CD4-positive, alpha-beta memory T cell (primary cell): ENCODE measurements at regions not wholly inside any gene's neighbourhood (a gene's known extent, or its start where the extent isn't known, plus 50 kb on each side); places are given as distances from the start of the nearest gene placed in this dataset.

ENCODE experiments used
- CTCF ChIA-PET: fragments of 350-600 bp; sonication (Branson Sonifier 250); formaldehyde crosslinking; loops from one replicate; lab custom pipeline; 2021; ENCODE audit warnings: inconsistent platforms; ENCODE audit not compliant: partially characterized antibody; lab: Charles Lee
- POLR2A ChIA-PET: fragments of 350-600 bp; sonication (Branson Sonifier 250); formaldehyde crosslinking; loops from one replicate; lab custom pipeline; 2021; ENCODE audit not compliant: partially characterized antibody; lab: Charles Lee
- DNase-seq, 5 donors: peaks; one replicate each; pipeline versions ENCODE4 v3.0.0 to v3.0.0-alpha.2; 2020 to 2022; ENCODE audit warnings: mixed read lengths in 1 of 5
- H3K27ac ChIP-seq: one replicate; pipeline ENCODE4 v1.7.0; 2013; ENCODE audit warnings: low read depth, low read length
- H3K27me3 ChIP-seq: 2 replicates; pipeline ENCODE4 v1.7.0; 2013; ENCODE audit warnings: mild to moderate bottlenecking, low read length, moderate library complexity; ENCODE audit not compliant: insufficient read depth
- H3K36me3 ChIP-seq: 2 replicates; pipeline ENCODE4 v1.7.0; 2013; ENCODE audit warnings: mild to moderate bottlenecking, low read length, moderate library complexity; ENCODE audit not compliant: insufficient read depth
- H3K4me1 ChIP-seq: 2 replicates; pipeline ENCODE4 v1.7.0; 2013; ENCODE audit warnings: mild to moderate bottlenecking, low read length, moderate library complexity; ENCODE audit not compliant: insufficient read depth
- H3K4me3 ChIP-seq, 2 donors: one replicate each; pipeline ENCODE4 v1.7.0; 2013; ENCODE audit warnings: low read length in 2 of 2, mild to moderate bottlenecking in 1 of 2
- H3K9me3 ChIP-seq, 2 donors: one replicate each; pipeline ENCODE4 v1.7.0; 2013; ENCODE audit warnings: low read length in 2 of 2, control low read depth in 1 of 2; ENCODE audit not compliant: control insufficient read depth in 1 of 2
- H3K27ac Mint-ChIP-seq, 7 donors: one replicate each; pipeline ENCODE4 v1.8.0; 2020 to 2021; ENCODE audit warnings: mixed read lengths in 7 of 7, mild to moderate bottlenecking in 6 of 7, inconsistent platforms in 3 of 7, moderate library complexity in 3 of 7
- H3K27me3 Mint-ChIP-seq, 2 donors: one replicate each; pipeline ENCODE4 v1.8.0; 2020 to 2021; ENCODE audit warnings: mixed read lengths in 2 of 2
- H3K36me3 Mint-ChIP-seq, 2 donors: one replicate each; pipeline ENCODE4 v1.8.0; 2020 to 2021; ENCODE audit warnings: mixed read lengths in 2 of 2, inconsistent platforms in 1 of 2, mild to moderate bottlenecking in 1 of 2
- H3K4me1 Mint-ChIP-seq, 4 donors: one replicate each; pipeline ENCODE4 v1.8.0; 2020 to 2021; ENCODE audit warnings: mixed read lengths in 4 of 4, mild to moderate bottlenecking in 1 of 4
- H3K4me3 Mint-ChIP-seq, 8 donors: one replicate each; pipeline ENCODE4 v1.8.0; 2020 to 2021; ENCODE audit warnings: mixed read lengths in 8 of 8, mild to moderate bottlenecking in 7 of 8, moderate library complexity in 6 of 8, inconsistent platforms in 3 of 8
- H3K9me3 Mint-ChIP-seq, 8 donors: one replicate each; pipeline ENCODE4 v1.8.0; 2020 to 2021; ENCODE audit warnings: mixed read lengths in 8 of 8, mild to moderate bottlenecking in 5 of 8, inconsistent platforms in 3 of 8, moderate library complexity in 1 of 8
- intact Hi-C: fragments of 100-400 bp; cut with micrococcal nuclease; formaldehyde crosslinking; loops from one replicate; pipeline ENCODE4 v1.15.1; 2023

DNA sequence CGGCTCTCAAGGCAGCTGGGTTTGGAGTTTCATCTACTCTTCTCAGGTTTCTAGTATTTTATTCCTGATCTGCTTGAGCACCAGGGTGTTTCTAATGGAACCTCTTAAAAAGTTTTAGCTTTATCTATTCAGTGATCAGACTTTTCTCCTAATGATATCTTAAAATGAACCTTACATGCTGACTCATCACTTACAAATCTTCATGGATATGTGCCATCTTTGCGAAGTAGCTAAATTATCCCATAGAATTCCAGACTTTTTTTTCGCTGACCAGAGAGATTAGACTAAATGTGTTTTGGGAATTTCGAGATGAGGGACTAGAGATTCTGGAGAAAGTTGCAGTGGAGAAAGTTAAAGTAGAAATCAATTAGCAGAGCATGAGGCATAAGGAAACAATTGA is 401.0 kb downstream of the GRB14 start:
- H3K9me3 Mint-ChIP-seq, result peaks cover 0 to 7% (median 3%) of the 10 kb centered on the region in 8 donors
- no peak overlapping the region for H3K27ac ChIP-seq
- no peak for DNase-seq
- no peak overlapping the region for H3K27ac Mint-ChIP-seq
- H3K4me3 Mint-ChIP-seq, result no peak overlapping the region
- H3K4me3 ChIP-seq, result no peak overlapping the region
- H3K9me3 ChIP-seq, result no peaks in the 10 kb centered on the region
- no peaks in the 10 kb centered on the region for H3K4me1 ChIP-seq
- no peaks in the 10 kb centered on the region for H3K4me1 Mint-ChIP-seq
- ChIA-PET CTCF (no interaction called here), POLR2A (no interaction called here)
- no peaks in the 10 kb centered on the region for H3K27me3 Mint-ChIP-seq
- intact Hi-C loops, result no loop called here
- H3K27me3 ChIP-seq, result no peaks in the 10 kb centered on the region
- no peaks in the 10 kb centered on the region for H3K36me3 ChIP-seq
- no peaks in the 10 kb centered on the region for H3K36me3 Mint-ChIP-seq

DNA sequence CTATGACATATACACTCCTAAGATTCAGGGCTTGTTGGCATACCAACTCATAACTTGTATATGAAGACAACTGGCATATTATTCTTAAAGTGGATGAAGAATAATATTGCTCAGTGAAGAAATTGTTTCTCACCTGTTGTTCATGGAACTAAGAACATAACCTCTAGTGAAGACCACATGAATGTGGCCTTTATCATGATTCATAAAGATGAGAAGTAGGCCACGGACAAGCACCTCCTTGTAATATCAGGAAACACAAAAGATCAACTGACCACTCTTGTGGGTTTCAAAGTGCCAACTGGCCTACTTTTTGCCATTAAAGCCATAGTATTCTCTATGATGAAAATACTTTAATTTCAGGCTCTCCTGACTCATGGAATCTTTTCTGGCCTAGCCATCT is 407.4 kb downstream of the GRB14 start:
- Histone ChIP-seq H3K4me1 (no peaks in the 10 kb centered on the region), H3K9me3 (no peaks in the 10 kb centered on the region), H3K36me3 (no peaks in the 10 kb centered on the region), H3K4me3 (no peak overlapping the region), H3K27ac (no peak overlapping the region), H3K27me3 (no peaks in the 10 kb centered on the region)
- H3K4me1 Mint-ChIP-seq, result no peaks in the 10 kb centered on the region
- H3K27ac Mint-ChIP-seq, result no peak overlapping the region
- no peak overlapping the region for H3K4me3 Mint-ChIP-seq
- no peaks in the 10 kb centered on the region for H3K27me3 Mint-ChIP-seq
- H3K36me3 Mint-ChIP-seq, result no peaks in the 10 kb centered on the region
- POLR2A ChIA-PET, result no interaction called here
- intact Hi-C loops, result no loop called here
- CTCF ChIA-PET, result no interaction called here
- no peak for DNase-seq
- peaks cover 0 to 24% (median 14%) of the 10 kb centered on the region in 8 donors for H3K9me3 Mint-ChIP-seq

DNA sequence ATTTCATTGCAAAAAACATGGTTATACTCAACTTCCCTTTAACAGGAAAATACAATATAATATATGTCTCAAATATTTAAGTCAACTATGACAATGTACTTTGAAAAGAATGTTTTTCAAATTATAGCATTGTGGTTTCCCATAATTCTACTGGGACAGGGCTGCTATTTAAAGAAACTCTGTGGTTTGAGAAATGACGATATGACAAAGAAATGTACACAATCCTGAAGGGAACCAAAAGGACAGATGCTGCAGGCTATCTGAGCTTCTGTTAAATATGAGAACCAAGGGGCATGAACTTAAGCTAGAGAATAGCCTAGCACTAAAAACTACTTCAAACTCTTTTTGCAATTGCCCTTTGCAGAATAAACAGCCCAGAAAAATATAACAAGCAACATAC is 415.9 kb downstream of the GRB14 start:
- ChIA-PET POLR2A (no interaction called here), CTCF (no interaction called here)
- H3K4me1 ChIP-seq, result no peaks in the 10 kb centered on the region
- Mint-ChIP-seq H3K27me3 (no peaks in the 10 kb centered on the region), H3K4me3 (no peak overlapping the region), H3K27ac (no peak overlapping the region), H3K9me3 (peaks cover 0 to 13% (median 3%) of the 10 kb centered on the region in 8 donors), H3K36me3 (no peaks in the 10 kb centered on the region), H3K4me1 (no peaks in the 10 kb centered on the region)
- H3K4me3 ChIP-seq, result no peak overlapping the region
- no peaks in the 10 kb centered on the region for H3K9me3 ChIP-seq
- no peak overlapping the region for H3K27ac ChIP-seq
- intact Hi-C loops, result no loop called here
- no peak for DNase-seq
- H3K36me3 ChIP-seq, result no peaks in the 10 kb centered on the region
- no peaks in the 10 kb centered on the region for H3K27me3 ChIP-seq

DNA sequence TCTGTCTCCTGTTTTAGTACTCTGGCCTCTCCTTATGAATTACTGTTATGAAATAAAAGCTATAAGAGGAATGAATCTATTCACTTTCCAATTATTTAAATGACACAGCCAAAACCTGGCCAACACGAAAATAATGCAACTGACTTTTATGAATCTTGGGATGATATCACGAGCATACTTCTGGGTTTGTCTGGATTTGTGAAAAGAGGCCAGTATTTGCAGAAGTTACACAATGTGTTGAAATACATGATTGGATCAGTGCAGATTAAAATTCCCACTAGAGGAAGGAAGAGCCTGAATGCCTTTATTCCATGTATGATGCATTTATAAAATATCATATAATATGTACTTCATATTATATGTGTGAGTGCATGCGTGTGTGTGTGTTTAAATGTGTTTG is 418.2 kb downstream of the GRB14 start:
- no peaks in the 10 kb centered on the region for H3K36me3 Mint-ChIP-seq
- no peak for DNase-seq
- no peak overlapping the region for H3K4me3 ChIP-seq
- no peak overlapping the region for H3K4me3 Mint-ChIP-seq
- H3K9me3 ChIP-seq, result no peaks in the 10 kb centered on the region
- H3K4me1 ChIP-seq, result no peaks in the 10 kb centered on the region
- ChIA-PET POLR2A (no interaction called here), CTCF (no interaction called here)
- peaks cover 0 to 9% (median 4%) of the 10 kb centered on the region in 8 donors for H3K9me3 Mint-ChIP-seq
- intact Hi-C loops, result no loop called here
- no peaks in the 10 kb centered on the region for H3K4me1 Mint-ChIP-seq
- no peaks in the 10 kb centered on the region for H3K27me3 ChIP-seq
- H3K27ac ChIP-seq, result no peak overlapping the region
- no peak overlapping the region for H3K27ac Mint-ChIP-seq
- H3K36me3 ChIP-seq, result no peaks in the 10 kb centered on the region
- no peaks in the 10 kb centered on the region for H3K27me3 Mint-ChIP-seq

DNA sequence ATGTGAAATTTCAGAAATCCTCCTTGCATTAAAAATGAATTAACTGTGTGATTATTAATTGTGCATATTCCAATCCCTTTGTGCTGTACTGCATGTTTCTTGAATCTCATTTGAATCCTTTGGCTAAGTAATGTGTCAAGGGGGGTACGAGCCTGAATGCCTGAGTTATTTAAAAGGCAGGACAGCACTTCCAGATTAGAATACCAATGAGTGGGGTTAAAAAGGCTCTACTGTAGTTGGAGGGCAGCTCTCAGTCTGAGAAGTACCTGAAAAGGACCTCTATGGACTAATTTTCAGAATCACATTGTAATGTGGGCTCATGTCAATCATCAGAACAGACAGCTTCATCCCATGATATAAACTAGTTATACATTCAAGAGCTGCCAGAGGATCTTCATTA is 423.0 kb downstream of the GRB14 start:
- H3K27me3 ChIP-seq, result no peaks in the 10 kb centered on the region
- Mint-ChIP-seq H3K27me3 (no peaks in the 10 kb centered on the region), H3K36me3 (no peaks in the 10 kb centered on the region), H3K4me3 (no peak overlapping the region), H3K4me1 (no peaks in the 10 kb centered on the region), H3K27ac (no peak overlapping the region), H3K9me3 (peaks cover 0 to 8% (median 4%) of the 10 kb centered on the region in 8 donors)
- H3K9me3 ChIP-seq, result no peaks in the 10 kb centered on the region
- no peaks in the 10 kb centered on the region for H3K36me3 ChIP-seq
- intact Hi-C loops, result no loop called here
- ChIA-PET POLR2A (no interaction called here), CTCF (no interaction called here)
- H3K4me3 ChIP-seq, result no peak overlapping the region
- DNase-seq, result no peak
- no peak overlapping the region for H3K27ac ChIP-seq
- no peaks in the 10 kb centered on the region for H3K4me1 ChIP-seq

DNA sequence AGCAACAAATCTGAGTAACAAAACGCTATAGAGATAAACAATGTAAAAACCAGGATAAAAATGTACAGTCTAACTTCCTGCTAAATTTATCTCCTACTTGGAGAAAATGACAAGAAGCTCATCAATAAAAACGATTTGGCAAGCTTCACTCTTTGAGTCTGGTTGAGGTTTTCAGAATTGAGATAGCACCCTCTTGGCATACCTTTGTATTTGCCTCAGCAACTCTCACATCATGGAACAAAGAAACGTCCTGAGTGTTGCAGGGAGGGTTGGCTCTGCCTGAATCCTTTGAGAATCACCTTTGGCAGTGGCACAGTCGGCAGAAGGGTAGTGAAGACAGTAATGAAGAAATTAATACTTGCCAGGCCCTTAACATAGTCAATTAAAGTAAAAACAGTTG is 430.6 kb downstream of the GRB14 start:
- intact Hi-C loops, result no loop called here
- H3K4me3 Mint-ChIP-seq, result no peak overlapping the region
- no peak overlapping the region for H3K4me3 ChIP-seq
- H3K27me3 ChIP-seq, result no peaks in the 10 kb centered on the region
- POLR2A ChIA-PET, result no interaction called here
- peaks cover 0 to 30% (median 10%) of the 10 kb centered on the region in 8 donors for H3K9me3 Mint-ChIP-seq
- no peaks in the 10 kb centered on the region for H3K27me3 Mint-ChIP-seq
- no peaks in the 10 kb centered on the region for H3K36me3 ChIP-seq
- no peak overlapping the region for H3K27ac Mint-ChIP-seq
- no peak for DNase-seq
- CTCF ChIA-PET, result no interaction called here
- H3K4me1 ChIP-seq, result no peaks in the 10 kb centered on the region
- H3K4me1 Mint-ChIP-seq, result no peaks in the 10 kb centered on the region
- no peaks in the 10 kb centered on the region for H3K36me3 Mint-ChIP-seq
- no peaks in the 10 kb centered on the region for H3K9me3 ChIP-seq
- H3K27ac ChIP-seq, result no peak overlapping the region

DNA sequence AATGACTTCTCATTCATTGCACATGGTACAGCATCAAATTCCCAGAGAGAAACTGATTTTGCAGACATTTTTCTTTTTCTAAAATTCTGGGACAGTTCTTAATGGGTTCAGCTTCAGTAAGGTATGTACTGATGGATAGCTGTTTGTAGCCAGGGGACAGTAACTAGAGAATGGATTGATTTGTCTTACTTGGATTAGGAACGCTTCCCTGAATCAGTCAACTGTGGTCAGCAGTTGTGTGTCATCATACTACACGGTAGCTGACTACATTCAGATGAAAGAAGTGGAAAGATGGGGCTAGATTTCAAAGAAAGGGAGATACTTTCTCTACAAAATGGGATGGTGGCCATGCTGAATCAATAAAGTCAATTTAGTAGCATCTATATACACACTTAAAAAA is 431.4 kb downstream of the GRB14 start:
- Histone ChIP-seq H3K27ac (no peak overlapping the region), H3K9me3 (no peaks in the 10 kb centered on the region), H3K4me1 (no peaks in the 10 kb centered on the region), H3K27me3 (no peaks in the 10 kb centered on the region), H3K36me3 (no peaks in the 10 kb centered on the region), H3K4me3 (no peak overlapping the region)
- no peak overlapping the region for H3K4me3 Mint-ChIP-seq
- no peak for DNase-seq
- no peaks in the 10 kb centered on the region for H3K27me3 Mint-ChIP-seq
- intact Hi-C loops, result no loop called here
- ChIA-PET POLR2A (no interaction called here), CTCF (no interaction called here)
- no peaks in the 10 kb centered on the region for H3K36me3 Mint-ChIP-seq
- H3K4me1 Mint-ChIP-seq, result no peaks in the 10 kb centered on the region
- H3K27ac Mint-ChIP-seq, result no peak overlapping the region
- H3K9me3 Mint-ChIP-seq, result peaks cover 0 to 30% (median 8%) of the 10 kb centered on the region in 8 donors

DNA sequence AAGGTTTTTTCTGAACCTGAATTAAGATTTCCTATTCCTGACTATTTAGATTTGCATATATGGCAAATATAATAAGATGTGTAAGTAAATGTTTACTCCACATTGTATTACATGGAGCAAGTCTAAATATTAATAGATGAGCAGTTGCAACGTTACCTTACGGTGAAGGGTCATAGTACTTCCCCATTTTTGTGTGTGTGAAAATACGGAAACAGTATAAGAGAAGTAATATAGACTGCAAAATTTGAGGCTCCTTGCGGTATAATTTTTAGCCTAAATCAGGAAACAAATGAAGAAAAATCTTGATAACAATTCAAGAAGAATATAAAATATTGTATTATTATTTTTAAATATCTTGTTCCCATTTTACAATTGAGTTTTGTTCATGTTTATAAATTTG is 434.2 kb downstream of the GRB14 start:
- H3K27ac Mint-ChIP-seq, result no peak overlapping the region
- Histone ChIP-seq H3K27me3 (no peaks in the 10 kb centered on the region), H3K4me3 (no peak overlapping the region), H3K27ac (no peak overlapping the region), H3K9me3 (no peaks in the 10 kb centered on the region), H3K36me3 (no peaks in the 10 kb centered on the region), H3K4me1 (no peaks in the 10 kb centered on the region)
- H3K36me3 Mint-ChIP-seq, result no peaks in the 10 kb centered on the region
- no peaks in the 10 kb centered on the region for H3K27me3 Mint-ChIP-seq
- H3K4me1 Mint-ChIP-seq, result no peaks in the 10 kb centered on the region
- intact Hi-C loops, result no loop called here
- ChIA-PET POLR2A (no interaction called here), CTCF (no interaction called here)
- no peak for DNase-seq
- H3K4me3 Mint-ChIP-seq, result no peak overlapping the region
- peaks cover 2 to 22% (median 11%) of the 10 kb centered on the region in 8 donors for H3K9me3 Mint-ChIP-seq
